B cell (primary cell): ENCODE measurements at regions not wholly inside any gene's neighbourhood (a gene's known extent, or its start where the extent isn't known, plus 50 kb on each side); places are given as distances from the start of the nearest gene placed in this dataset.

ENCODE experiments used
- ATAC-seq: fragments of 200-7000 bp; cut with Tn5 transposase; one replicate; pipeline ENCODE4 v1.10.0; 2021; ENCODE audit warnings: low read depth, mild to moderate bottlenecking, moderate number of reproducible peaks, moderate library complexity
- CTCF ChIA-PET: fragments of 350-600 bp; sonication (Branson Sonifier 250); formaldehyde crosslinking; loops from one replicate; lab custom pipeline; 2021; ENCODE audit warnings: antibody characterized with exemption, inconsistent platforms; lab: Charles Lee
- POLR2A ChIA-PET: fragments of 350-600 bp; sonication (Branson Sonifier 250); formaldehyde crosslinking; loops from one replicate; lab custom pipeline; 2021; ENCODE audit warnings: antibody characterized with exemption; lab: Charles Lee
- DNase-seq: peaks from one replicate; pipeline ENCODE4 v3.0.0; 2013
- H2AFZ ChIP-seq: 2 replicates; pipeline ENCODE4 v1.6.1; 2012; ENCODE audit warnings: mild to moderate bottlenecking, low read depth, low read length; ENCODE audit not compliant: insufficient read depth, poor library complexity, severe bottlenecking
- H3K27ac ChIP-seq, 2 donors: 1 replicate in 1 of 2; 2 replicates in 1 of 2; pipeline ENCODE4 v1.5.1; 2012 to 2013; ENCODE audit warnings: low read length in 2 of 2, mild to moderate bottlenecking in 2 of 2, moderate library complexity in 1 of 2
- H3K27me3 ChIP-seq, 4 experiments: fragments of 200-600 bp in 1 of 4; sonication (generic) in 1 of 4; replicated peaks in 1 of 4; 1 replicate in 2 of 4; 2 replicates in 2 of 4; pipeline versions ENCODE4 v1.6.1 to v1.7.0; 2013 to 2016; ENCODE audit warnings: low read length in 3 of 4, mild to moderate bottlenecking in 2 of 4, mixed read lengths in 1 of 4, moderate library complexity in 1 of 4; ENCODE audit not compliant: insufficient read depth in 4 of 4, control insufficient read depth in 3 of 4; ENCODE audit errors: control extremely low read depth in 1 of 4
- H3K36me3 ChIP-seq, 2 experiments: replicated peaks in 1 of 2; 1 replicate in 1 of 2; 2 replicates in 1 of 2; pipeline versions ENCODE4 v1.6.1 to v1.7.1; 2013; ENCODE audit warnings: low read length in 1 of 2; ENCODE audit not compliant: insufficient read depth in 2 of 2, control insufficient read depth in 1 of 2; ENCODE audit errors: control extremely low read depth in 1 of 2, extremely low read depth in 1 of 2
- H3K4me1 ChIP-seq, 2 donors: fragments of 200-600 bp in 1 of 2; sonication (generic) in 1 of 2; 1 replicate in 1 of 2; 2 replicates in 1 of 2; pipeline versions ENCODE4 v1.5.1 to v1.6.1; 2013 to 2017; ENCODE audit warnings: low read length in 2 of 2; ENCODE audit not compliant: control insufficient read depth in 2 of 2, insufficient read depth in 2 of 2
- H3K4me2 ChIP-seq: replicated peaks from 2 replicates; pipeline ENCODE3; 2012; ENCODE audit warnings: mild to moderate bottlenecking, low read depth, low read length; ENCODE audit not compliant: poor library complexity, severe bottlenecking
- H3K4me3 ChIP-seq, 5 experiments: fragments of 200-600 bp in 1 of 5; sonication (generic) in 1 of 5; 1 replicate in 3 of 5; 2 replicates in 2 of 5; pipeline versions ENCODE4 v1.5.1 to v1.7.0; 2011 to 2016; ENCODE audit warnings: low read length in 4 of 5, mild to moderate bottlenecking in 4 of 5, low read depth in 2 of 5, control low read depth in 1 of 5, moderate library complexity in 1 of 5; ENCODE audit not compliant: insufficient read depth in 1 of 5; ENCODE audit errors: control extremely low read depth in 1 of 5, extremely low read depth in 1 of 5
- H3K79me2 ChIP-seq: fragments of 200-600 bp; sonication (generic); one replicate; pipeline ENCODE4 v1.6.0; 2016; ENCODE audit warnings: low read length; ENCODE audit not compliant: control insufficient read depth, insufficient read depth
- H3K9ac ChIP-seq: fragments of 200-600 bp; sonication (generic); 2 replicates; pipeline ENCODE4 v1.6.1; 2017; ENCODE audit warnings: mild to moderate bottlenecking, low read length, moderate library complexity
- H3K9me3 ChIP-seq, 3 donors: one replicate each; pipeline versions ENCODE4 v1.6.1 to v1.7.1; 2013; ENCODE audit warnings: low read length in 2 of 3; ENCODE audit not compliant: control insufficient read depth in 2 of 3, insufficient read depth in 1 of 3; ENCODE audit errors: control extremely low read depth in 1 of 3
- H4K20me1 ChIP-seq: 2 replicates; pipeline ENCODE4 v1.6.0; 2012; ENCODE audit warnings: mild to moderate bottlenecking, low read length; ENCODE audit not compliant: insufficient read depth, control insufficient read depth, poor library complexity, severe bottlenecking
- H3K27ac Mint-ChIP-seq: one replicate; pipeline ENCODE4 v1.8.0; 2021; ENCODE audit warnings: mixed read lengths
- H3K27me3 Mint-ChIP-seq: one replicate; pipeline ENCODE4 v1.8.0; 2021; ENCODE audit warnings: mixed read lengths
- H3K4me1 Mint-ChIP-seq: one replicate; pipeline ENCODE4 v1.8.0; 2021; ENCODE audit warnings: mixed read lengths
- H3K4me3 Mint-ChIP-seq: one replicate; pipeline ENCODE4 v1.8.0; 2021; ENCODE audit warnings: mixed read lengths
- H3K9me3 Mint-ChIP-seq: one replicate; pipeline ENCODE4 v1.8.0; 2022; ENCODE audit warnings: mixed read lengths; ENCODE audit not compliant: insufficient read depth
- EZH2 ChIP-seq: IDR thresholded peaks from 2 replicates; pipeline ENCODE4 v1.6.1; 2012; ENCODE audit warnings: borderline replicate concordance, low read depth, mild to moderate bottlenecking, moderate library complexity, low read length; ENCODE audit not compliant: insufficient read depth, poor library complexity, severe bottlenecking
- WGBS: methylation state at CpG from one replicate; pipeline ENCODE4 v1.1.5; 2013; ENCODE audit warnings: missing lambda C conversion rate; ENCODE audit not compliant: insufficient coverage; 5-methylcytosine and 5-hydroxymethylcytosine counted together
- intact Hi-C: fragments of 100-400 bp; cut with micrococcal nuclease; formaldehyde crosslinking; loops from one replicate; pipeline ENCODE4 v1.10.0; 2022
- TF ChIP-seq, protein P1 (sequence below): fragments of 200-600 bp; IDR thresholded peaks from one replicate; pipeline ENCODE4 v1.8.0; 2022; ENCODE audit warnings: antibody characterized with exemption, mild to moderate bottlenecking

DNA sequence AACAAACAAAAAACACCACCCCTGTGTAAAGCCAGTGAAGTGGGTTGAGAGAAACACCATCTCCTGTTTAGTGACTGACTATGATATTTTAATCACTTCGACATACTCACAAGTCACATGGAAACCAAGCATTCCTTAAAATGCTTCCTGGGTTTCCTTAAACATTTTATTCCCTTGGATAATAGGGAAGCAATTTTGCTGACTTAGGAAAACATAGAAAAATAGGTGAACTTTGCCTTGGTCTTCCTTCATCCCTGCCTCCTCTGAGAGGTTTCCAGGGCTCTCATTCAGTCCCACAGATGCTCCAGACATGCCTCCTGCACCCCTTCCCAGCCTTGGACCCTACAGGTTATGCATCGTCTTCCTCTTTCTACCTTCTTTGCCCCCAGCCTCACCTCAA, 122.6 kb upstream of the SERPINE2 start:
- Histone ChIP-seq H3K27me3 (peaks cover 0 to 4% (median 0%) of the 10 kb centered on the region in 4 experiments), H3K9me3 (peaks cover 0 to 4% (median 0%) of the 10 kb centered on the region in 3 donors), H3K27ac (no peak overlapping the region), H4K20me1 (no peaks in the 10 kb centered on the region), H3K36me3 (no peaks in the 10 kb centered on the region), H3K9ac (no peak overlapping the region), H3K4me2 (no peak overlapping the region), H3K4me3 (no peak overlapping the region), H3K79me2 (no peaks in the 10 kb centered on the region), H2AFZ (no peak overlapping the region), H3K4me1 (no peaks in the 10 kb centered on the region)
- WGBS = 67% methylated on average over 1 of the region's 2 CpGs
- Mint-ChIP-seq H3K27me3 (peaks cover 18% of the 10 kb centered on the region), H3K4me1 (no peaks in the 10 kb centered on the region), H3K27ac (no peak overlapping the region), H3K4me3 (no peak overlapping the region), H3K9me3 (no peaks in the 10 kb centered on the region)
- ChIA-PET POLR2A (no interaction called here), CTCF (no interaction called here)
- intact Hi-C loops = no loop called here
- ATAC-seq (no peak), DNase-seq (no peak)
- no peak for TF ChIP-seq EZH2
- TF ChIP-seq, protein P1, sequence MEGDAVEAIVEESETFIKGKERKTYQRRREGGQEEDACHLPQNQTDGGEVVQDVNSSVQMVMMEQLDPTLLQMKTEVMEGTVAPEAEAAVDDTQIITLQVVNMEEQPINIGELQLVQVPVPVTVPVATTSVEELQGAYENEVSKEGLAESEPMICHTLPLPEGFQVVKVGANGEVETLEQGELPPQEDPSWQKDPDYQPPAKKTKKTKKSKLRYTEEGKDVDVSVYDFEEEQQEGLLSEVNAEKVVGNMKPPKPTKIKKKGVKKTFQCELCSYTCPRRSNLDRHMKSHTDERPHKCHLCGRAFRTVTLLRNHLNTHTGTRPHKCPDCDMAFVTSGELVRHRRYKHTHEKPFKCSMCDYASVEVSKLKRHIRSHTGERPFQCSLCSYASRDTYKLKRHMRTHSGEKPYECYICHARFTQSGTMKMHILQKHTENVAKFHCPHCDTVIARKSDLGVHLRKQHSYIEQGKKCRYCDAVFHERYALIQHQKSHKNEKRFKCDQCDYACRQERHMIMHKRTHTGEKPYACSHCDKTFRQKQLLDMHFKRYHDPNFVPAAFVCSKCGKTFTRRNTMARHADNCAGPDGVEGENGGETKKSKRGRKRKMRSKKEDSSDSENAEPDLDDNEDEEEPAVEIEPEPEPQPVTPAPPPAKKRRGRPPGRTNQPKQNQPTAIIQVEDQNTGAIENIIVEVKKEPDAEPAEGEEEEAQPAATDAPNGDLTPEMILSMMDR = no peak

DNA sequence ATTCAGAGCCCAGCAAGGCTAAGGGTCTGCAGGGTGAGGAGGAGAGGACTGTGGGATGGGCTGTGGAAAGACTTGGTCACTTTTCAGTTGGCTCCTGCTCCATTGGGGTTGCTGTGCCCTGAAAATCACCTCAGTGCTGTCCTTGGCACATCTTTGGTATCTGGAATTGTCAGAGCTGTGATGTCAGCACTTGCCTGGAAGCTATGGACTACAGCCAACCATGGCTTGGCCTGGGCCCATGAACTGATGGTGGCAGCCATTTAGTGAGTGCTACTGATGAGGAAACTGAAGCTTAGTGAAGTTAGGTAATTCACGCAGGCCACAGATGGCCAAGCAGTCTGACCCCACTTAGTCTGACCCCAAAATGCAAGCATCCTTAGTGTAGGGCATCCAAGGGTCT, 121.8 kb upstream of the SERPINE2 start:
- Mint-ChIP-seq H3K27me3 (peaks cover 21% of the 10 kb centered on the region), H3K27ac (no peak overlapping the region), H3K9me3 (no peaks in the 10 kb centered on the region), H3K4me3 (no peak overlapping the region), H3K4me1 (no peaks in the 10 kb centered on the region)
- Histone ChIP-seq H3K9me3 (peaks cover 0 to 4% (median 0%) of the 10 kb centered on the region in 3 donors), H4K20me1 (no peaks in the 10 kb centered on the region), H3K4me3 (no peak overlapping the region), H3K4me1 (no peaks in the 10 kb centered on the region), H3K27me3 (peaks cover 0 to 4% (median 0%) of the 10 kb centered on the region in 4 experiments), H2AFZ (no peak overlapping the region), H3K79me2 (no peaks in the 10 kb centered on the region), H3K36me3 (no peaks in the 10 kb centered on the region), H3K27ac (no peak overlapping the region), H3K4me2 (no peak overlapping the region), H3K9ac (no peak overlapping the region)
- intact Hi-C loops = no loop called here
- DNase-seq (no peak), ATAC-seq (no peak)
- POLR2A ChIA-PET = no interaction called here
- TF ChIP-seq, protein P1 = no peak
- TF ChIP-seq EZH2 = no peak
- WGBS = 100% methylated on average over 1 of the region's 1 CpG
- CTCF ChIA-PET = no interaction called here
